Ectodermal cell (in vitro differentiated cells): ENCODE measurements at regions not wholly inside any gene's neighbourhood (a gene's known extent, or its start where the extent isn't known, plus 50 kb on each side); places are given as distances from the start of the nearest gene placed in this dataset.

Experiments
- H3K27ac ChIP-seq: 2 replicates; pipeline ENCODE4 v1.7.0; 2013; ENCODE audit warnings: mild to moderate bottlenecking, low read depth, low read length; ENCODE audit not compliant: insufficient read depth, poor library complexity, severe bottlenecking
- H3K27me3 ChIP-seq: 2 replicates; pipeline ENCODE4 v1.7.0; 2013; ENCODE audit warnings: mild to moderate bottlenecking, low read length; ENCODE audit not compliant: insufficient read depth, control insufficient read depth, poor library complexity, severe bottlenecking
- H3K36me3 ChIP-seq: one replicate; pipeline ENCODE4 v1.7.0; 2013; ENCODE audit warnings: low read length; ENCODE audit not compliant: control insufficient read depth, insufficient read depth
- H3K4me1 ChIP-seq: one replicate; pipeline ENCODE4 v1.7.0; 2013; ENCODE audit warnings: low read length; ENCODE audit not compliant: control insufficient read depth, insufficient read depth
- H3K4me3 ChIP-seq: 2 replicates; pipeline ENCODE4 v1.7.0; 2013; ENCODE audit warnings: low read depth, low read length, control low read depth; ENCODE audit not compliant: insufficient read depth
- H3K9me3 ChIP-seq: 2 replicates; pipeline ENCODE4 v1.7.0; 2013; ENCODE audit warnings: mild to moderate bottlenecking, low read length, moderate library complexity; ENCODE audit not compliant: control insufficient read depth
- WGBS, 2 experiments: methylation state at CpG; one replicate each; pipeline ENCODE4 v1.1.7; 2013; ENCODE audit warnings: missing lambda C conversion rate in 2 of 2; 5-methylcytosine and 5-hydroxymethylcytosine counted together

DNA sequence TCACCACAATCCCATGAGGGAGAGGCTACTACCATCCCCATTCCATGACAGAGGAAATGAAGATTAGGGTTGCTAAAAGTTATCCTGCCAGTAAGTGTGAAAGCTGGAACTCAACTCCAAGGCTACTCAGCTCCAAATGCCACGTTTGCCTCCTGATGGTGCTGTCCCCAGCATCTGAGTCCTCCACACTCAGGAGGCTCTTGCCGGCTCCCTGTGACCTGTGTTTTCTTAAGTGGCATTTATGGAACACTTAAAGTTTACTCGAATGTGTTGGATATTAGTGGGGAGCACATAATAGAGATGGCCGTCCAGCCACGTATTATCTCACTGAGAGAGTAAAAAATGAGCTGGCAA is 267.9 kb downstream of the CBLN1 start:
- H3K4me3 ChIP-seq = no peak overlapping the region
- H3K27ac ChIP-seq = no peak overlapping the region
- no peaks in the 10 kb centered on the region for H3K36me3 ChIP-seq
- no peaks in the 10 kb centered on the region for H3K27me3 ChIP-seq
- H3K9me3 ChIP-seq = no peaks in the 10 kb centered on the region
- H3K4me1 ChIP-seq = peaks cover 11% of the 10 kb centered on the region
- 92% methylated on average over 5 of the region's 5 CpGs for WGBS, 2 experiments

DNA sequence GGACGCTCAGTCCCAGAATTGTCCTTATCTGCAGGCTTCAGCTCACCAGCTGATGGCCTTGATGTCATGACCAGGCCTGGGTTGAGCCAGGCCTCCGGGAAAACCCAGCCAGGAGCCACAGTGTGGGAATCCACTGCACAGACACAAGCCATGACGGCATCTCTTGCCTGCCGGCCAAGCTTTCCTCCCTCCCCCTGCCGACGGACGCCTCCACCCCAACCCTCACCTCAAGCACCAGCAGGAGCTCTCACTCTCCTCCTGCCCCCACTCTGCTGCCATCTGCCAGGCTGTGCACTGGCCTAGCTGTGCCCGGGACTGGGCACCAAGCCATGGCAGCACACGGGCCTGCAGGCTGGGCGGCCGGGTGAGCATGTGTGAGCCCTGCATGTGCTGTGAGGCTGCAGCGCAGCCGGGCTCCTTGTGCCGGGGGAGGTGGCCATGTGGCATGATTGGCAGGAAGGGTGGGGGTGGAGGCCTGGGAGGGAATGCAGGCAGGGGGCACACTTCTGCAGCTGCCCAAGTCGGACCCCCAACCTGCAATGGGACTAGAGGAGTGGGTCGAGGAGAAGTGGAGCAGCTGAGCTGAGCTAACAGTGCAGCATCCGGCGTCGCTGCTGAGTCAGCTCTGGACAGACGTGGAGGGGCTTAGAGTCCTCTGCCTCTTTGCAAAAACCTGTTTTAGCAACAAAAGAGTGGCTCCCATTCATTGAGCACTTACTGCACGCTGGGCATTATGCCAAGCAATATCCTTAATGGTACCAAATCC is 268.5 kb downstream of the CBLN1 start:
- Histone ChIP-seq H3K9me3 (no peaks in the 10 kb centered on the region), H3K36me3 (no peaks in the 10 kb centered on the region), H3K4me1 (peaks cover 11% of the 10 kb centered on the region), H3K27ac (no peak overlapping the region), H3K27me3 (no peaks in the 10 kb centered on the region), H3K4me3 (no peak overlapping the region)
- WGBS, 2 experiments = 88% methylated on average over 21 of the region's 21 CpGs

DNA sequence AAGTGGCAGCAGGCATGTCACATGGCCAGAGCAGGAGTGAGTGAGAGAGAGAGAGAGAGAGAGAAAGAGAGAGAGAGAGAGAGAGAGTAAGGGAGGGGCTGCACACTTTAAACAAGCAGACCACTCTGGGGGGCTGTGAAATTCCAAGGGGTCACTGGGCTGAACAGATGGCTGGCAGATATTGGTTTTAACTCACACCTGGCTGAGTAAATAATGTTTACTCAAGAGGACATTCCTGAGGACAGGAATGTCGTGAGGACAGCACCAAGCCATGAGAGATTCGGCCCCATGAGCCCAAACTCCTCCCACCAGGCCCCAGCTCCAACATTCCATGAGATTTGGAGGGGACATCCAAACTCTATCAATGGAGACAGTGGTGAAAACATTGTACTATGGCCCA is 269.7 kb downstream of the CBLN1 start:
- peaks cover 11% of the 10 kb centered on the region for H3K4me1 ChIP-seq
- no peak overlapping the region for H3K4me3 ChIP-seq
- H3K36me3 ChIP-seq = no peaks in the 10 kb centered on the region
- no peak overlapping the region for H3K27ac ChIP-seq
- WGBS, 2 experiments = 62 to 76% methylated on average over 2 of the region's 2 CpGs
- H3K9me3 ChIP-seq = no peaks in the 10 kb centered on the region
- H3K27me3 ChIP-seq = no peaks in the 10 kb centered on the region

DNA sequence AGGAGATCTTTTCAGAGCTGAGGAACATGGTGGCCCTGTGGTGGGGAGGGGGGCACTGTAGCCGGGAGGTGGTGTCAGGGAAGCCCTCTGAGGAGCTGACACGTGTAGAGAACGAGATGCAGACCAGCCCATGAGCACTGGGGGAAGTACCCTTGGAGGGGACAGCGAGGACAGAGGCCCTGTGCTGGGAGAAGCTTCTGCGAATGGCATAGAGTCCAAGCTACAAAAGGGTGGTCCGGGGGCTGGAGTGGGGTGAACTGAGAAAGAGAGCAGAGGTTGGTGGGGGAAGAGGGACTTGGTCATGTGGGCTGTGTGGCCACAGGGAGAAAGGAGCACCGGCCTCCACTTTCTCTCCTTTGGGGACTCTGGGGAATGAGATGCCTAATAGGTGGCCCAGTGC is 270.8 kb downstream of the CBLN1 start:
- Histone ChIP-seq H3K4me1 (peaks cover 11% of the 10 kb centered on the region), H3K27me3 (no peaks in the 10 kb centered on the region), H3K36me3 (no peaks in the 10 kb centered on the region), H3K9me3 (no peaks in the 10 kb centered on the region), H3K27ac (no peak overlapping the region), H3K4me3 (no peak overlapping the region)
- 92 to 93% methylated on average over 7 of the region's 7 CpGs for WGBS, 2 experiments

DNA sequence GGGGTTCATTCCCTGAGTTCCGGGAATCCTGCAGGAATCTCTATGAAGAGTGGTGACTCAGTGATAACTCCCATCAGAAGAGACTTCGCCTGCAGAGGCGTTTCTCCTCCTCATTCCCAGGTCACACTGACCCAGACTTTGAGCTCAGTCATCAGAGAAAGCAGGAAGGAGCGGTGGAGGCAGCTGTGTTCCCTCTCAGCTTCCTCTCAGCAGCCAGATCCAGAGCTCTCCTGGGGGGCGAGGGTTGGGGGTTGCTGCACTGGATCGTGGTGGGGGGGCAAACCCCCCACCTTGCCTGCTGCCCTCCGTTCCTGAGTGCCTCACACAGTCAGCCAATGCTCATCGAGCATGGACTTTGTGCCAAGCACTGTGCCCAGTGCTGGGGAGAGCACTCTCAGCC is 271.2 kb downstream of the CBLN1 start:
- WGBS, 2 experiments = 87 to 88% methylated on average over 8 of the region's 8 CpGs
- Histone ChIP-seq H3K9me3 (no peaks in the 10 kb centered on the region), H3K36me3 (no peaks in the 10 kb centered on the region), H3K27me3 (no peaks in the 10 kb centered on the region), H3K4me1 (peaks cover 7% of the 10 kb centered on the region), H3K4me3 (no peak overlapping the region), H3K27ac (no peak overlapping the region)

DNA sequence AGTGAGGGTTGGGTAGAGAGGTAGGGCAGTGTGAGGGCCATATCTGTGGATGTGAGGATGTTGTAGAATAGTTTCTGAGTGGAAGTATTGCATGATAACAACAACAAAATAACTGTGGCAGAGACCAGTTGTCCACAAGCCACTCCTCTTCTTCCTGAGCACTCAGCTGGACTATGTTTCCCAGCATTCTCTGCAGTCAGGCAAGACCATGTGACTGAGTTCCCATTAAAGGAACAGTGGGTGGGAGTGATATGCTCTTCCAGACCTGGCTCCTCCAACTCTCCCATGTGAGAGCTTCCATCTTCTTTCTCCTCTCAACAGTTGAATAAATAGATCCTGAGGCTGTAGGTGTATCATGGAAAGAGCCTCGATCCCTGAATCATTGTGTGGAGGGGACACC is 272.4 kb downstream of the CBLN1 start:
- Histone ChIP-seq H3K4me3 (no peak overlapping the region), H3K36me3 (no peaks in the 10 kb centered on the region), H3K9me3 (no peaks in the 10 kb centered on the region), H3K27ac (no peak overlapping the region), H3K4me1 (no peaks in the 10 kb centered on the region), H3K27me3 (no peaks in the 10 kb centered on the region)
- WGBS, 2 experiments = 89% methylated on average over 1 of the region's 1 CpG; no CpG with 5 or more reads in 1 of the 2 experiments

DNA sequence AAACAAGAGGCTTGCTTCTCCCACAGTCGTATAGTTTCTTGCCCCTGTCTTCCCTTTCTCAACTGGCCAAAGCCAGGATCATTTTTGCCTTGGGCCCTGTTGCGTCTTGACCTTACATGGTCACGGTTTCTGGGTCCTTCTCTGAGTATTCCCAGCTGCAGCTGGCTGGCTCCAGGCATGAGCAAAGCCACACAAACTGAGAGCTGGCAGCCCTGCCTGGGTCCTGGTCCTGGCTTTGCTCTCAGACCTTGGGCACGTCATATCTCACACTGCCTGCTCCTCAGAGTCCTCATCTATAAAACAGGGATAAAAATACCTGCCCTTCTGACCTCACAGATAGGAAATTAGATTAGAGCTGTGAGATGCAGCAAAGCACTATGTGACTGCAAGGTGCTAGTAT is 277.6 kb downstream of the CBLN1 start:
- H3K4me1 ChIP-seq = no peaks in the 10 kb centered on the region
- WGBS, 2 experiments = 88 to 91% methylated on average over 4 of the region's 4 CpGs
- no peaks in the 10 kb centered on the region for H3K36me3 ChIP-seq

DNA sequence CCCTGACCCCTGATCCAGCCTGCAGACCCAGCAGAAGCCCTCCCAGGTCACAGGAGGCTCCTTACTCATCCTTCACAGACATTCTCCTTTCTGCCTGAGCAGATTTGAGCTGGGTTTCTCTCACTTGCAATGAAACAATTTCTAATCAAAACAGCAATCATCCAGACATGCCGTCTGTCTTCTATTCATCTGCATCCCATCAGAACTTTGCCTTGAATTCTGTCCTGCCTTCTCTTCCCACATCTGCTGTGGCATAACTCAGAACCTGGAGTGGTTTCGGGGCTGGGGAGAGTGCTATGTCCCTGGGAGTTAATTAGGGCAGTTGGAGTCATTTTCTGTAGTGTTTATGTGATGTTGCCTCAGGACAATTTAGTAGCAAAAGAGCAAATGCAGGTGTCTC is 278.6 kb downstream of the CBLN1 start:
- Histone ChIP-seq H3K27me3 (no peaks in the 10 kb centered on the region), H3K9me3 (no peaks in the 10 kb centered on the region), H3K36me3 (no peaks in the 10 kb centered on the region), H3K4me1 (no peaks in the 10 kb centered on the region), H3K27ac (no peak overlapping the region), H3K4me3 (no peak overlapping the region)
- WGBS, 2 experiments = 92 to 95% methylated on average over 2 of the region's 2 CpGs

More for the DNA sequence above, 277.6 kb downstream of the CBLN1 start:
- H3K27me3 ChIP-seq = no peaks in the 10 kb centered on the region
- H3K27ac ChIP-seq = no peak overlapping the region
- no peak overlapping the region for H3K4me3 ChIP-seq
- H3K9me3 ChIP-seq = no peaks in the 10 kb centered on the region

DNA sequence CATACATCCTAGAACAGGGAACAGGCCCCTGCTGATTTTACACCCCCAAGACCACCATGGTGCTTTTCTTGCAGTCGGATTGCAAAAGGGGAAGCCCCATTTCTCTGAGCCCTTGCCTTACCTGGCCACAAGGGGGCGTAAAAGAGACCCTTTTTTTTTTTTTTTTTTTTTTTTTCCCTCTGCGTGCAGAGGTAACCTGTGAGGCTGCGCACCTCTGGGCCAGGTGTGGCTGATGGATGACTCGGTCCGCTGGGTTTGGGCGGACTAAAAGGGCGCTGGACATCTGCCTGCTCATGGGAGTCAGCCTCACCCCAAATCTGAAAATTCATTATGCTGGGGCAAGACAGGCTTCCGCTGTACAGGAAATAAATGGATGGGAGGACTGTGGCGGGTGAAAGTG is 281.0 kb downstream of the CBLN1 start:
- H3K4me1 ChIP-seq = no peaks in the 10 kb centered on the region
- H3K27ac ChIP-seq = no peak overlapping the region
- 29 to 30% methylated on average over 8 to 10 of the region's 10 CpGs for WGBS, 2 experiments
- no peaks in the 10 kb centered on the region for H3K27me3 ChIP-seq
- no peaks in the 10 kb centered on the region for H3K36me3 ChIP-seq
- H3K9me3 ChIP-seq = no peaks in the 10 kb centered on the region
- H3K4me3 ChIP-seq = no peak overlapping the region

DNA sequence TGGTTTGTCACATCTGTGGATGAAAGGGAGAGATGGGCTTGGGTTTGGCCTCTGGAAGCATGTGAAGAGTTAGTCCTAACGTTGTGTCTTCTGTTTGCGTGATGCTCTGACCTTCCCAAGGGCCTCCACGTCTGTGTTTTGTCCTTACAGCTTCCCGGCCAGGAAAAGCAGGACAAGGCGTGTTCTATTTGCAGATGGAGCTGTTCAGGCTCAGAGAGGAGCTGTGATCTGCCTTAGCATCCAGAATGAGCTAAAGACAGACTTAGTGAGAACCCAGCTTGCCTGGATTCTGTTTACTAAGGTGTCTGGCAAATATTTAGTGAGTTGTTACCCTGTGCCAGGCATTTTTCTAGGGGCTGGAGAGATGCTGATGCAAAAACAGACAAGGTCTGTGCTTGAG is 282.1 kb downstream of the CBLN1 start:
- 87 to 90% methylated on average over 5 of the region's 5 CpGs for WGBS, 2 experiments
- Histone ChIP-seq H3K27ac (no peak overlapping the region), H3K36me3 (no peaks in the 10 kb centered on the region), H3K9me3 (no peaks in the 10 kb centered on the region), H3K4me1 (no peaks in the 10 kb centered on the region), H3K4me3 (no peak overlapping the region), H3K27me3 (no peaks in the 10 kb centered on the region)

DNA sequence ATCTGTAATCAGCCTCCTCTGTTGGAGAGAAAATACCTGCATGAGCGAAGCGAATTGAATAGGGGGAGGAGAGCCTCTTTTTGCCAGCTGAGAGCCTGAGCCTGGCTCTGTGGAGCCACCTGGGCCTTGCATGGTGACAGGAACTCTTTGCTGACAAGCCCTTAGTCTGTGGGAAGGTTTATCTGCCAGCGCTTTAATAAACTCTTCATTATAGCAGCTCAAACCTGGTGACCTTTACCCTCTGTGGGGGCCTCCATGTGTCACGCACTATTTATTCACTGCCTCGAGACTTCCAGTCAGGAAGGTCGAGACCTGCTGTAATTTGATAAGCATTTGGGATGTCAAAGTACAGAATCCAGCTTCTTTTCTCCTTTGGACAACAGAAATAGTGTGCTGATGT is 282.6 kb downstream of the CBLN1 start:
- Histone ChIP-seq H3K4me1 (no peaks in the 10 kb centered on the region), H3K36me3 (no peaks in the 10 kb centered on the region), H3K9me3 (no peaks in the 10 kb centered on the region), H3K27ac (no peak overlapping the region), H3K27me3 (no peaks in the 10 kb centered on the region), H3K4me3 (no peak overlapping the region)
- 85 to 90% methylated on average over 6 of the region's 6 CpGs for WGBS, 2 experiments
